ENCODE measurements at regions not wholly inside any gene's neighbourhood (a gene's known extent, or its start where the extent isn't known, plus 50 kb on each side); places are given as distances from the start of the nearest gene placed in this dataset.

DNA sequence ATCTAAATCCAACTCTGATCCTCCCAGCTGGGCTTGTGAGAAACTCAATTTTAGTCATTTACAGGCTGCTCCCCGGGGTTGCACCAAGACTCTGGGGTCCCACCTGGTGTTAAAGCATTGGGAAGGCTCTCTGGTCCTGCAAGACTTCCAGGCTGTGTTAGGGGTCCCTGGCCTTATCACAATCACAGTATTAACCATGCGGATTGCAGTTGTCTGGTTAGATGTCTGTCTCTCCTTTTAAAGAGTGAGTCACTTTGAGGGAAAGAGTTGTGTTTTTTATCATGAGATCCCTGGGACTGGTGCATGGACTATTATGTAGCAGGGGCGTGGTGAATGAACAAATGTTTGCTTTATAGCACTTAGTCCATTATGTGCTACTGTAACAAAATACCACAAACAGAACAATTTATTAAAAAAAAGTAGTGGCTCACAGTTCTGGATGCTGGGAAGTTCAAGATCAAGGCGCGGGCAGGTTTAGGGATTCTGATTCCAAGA lies 531.4 kb downstream of the FUT8 start:
- ATAC-seq (ENCODE audit: low FRiP score) (no peak), DNase-seq (ENCODE audit: low spot score) (no peak)
- TF ChIP-seq, protein P1, sequence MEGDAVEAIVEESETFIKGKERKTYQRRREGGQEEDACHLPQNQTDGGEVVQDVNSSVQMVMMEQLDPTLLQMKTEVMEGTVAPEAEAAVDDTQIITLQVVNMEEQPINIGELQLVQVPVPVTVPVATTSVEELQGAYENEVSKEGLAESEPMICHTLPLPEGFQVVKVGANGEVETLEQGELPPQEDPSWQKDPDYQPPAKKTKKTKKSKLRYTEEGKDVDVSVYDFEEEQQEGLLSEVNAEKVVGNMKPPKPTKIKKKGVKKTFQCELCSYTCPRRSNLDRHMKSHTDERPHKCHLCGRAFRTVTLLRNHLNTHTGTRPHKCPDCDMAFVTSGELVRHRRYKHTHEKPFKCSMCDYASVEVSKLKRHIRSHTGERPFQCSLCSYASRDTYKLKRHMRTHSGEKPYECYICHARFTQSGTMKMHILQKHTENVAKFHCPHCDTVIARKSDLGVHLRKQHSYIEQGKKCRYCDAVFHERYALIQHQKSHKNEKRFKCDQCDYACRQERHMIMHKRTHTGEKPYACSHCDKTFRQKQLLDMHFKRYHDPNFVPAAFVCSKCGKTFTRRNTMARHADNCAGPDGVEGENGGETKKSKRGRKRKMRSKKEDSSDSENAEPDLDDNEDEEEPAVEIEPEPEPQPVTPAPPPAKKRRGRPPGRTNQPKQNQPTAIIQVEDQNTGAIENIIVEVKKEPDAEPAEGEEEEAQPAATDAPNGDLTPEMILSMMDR (IDR thresholded peaks at IDR 0.05): no peak

DNA sequence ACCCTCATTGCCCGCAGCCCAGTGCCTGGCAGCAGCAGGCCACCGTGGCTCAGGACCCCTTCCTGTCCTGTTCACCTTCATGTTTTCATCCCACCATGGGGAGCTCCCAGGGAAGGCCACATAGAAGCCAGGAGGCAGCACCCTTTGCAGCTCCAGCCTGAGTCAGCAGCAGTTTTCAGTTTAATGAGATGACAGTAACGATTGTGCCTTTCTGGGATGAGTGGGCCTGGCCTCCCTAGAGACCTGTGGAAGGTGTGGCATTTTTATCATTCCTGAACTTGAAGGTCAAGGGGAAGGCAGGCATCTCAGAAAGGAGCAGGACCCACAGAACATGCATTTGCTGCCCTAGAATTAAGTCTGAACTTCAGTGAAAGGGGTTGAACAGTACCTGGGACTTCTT lies 532.8 kb downstream of the FUT8 start:
- ATAC-seq (ENCODE audit: low FRiP score): no peak
- TF ChIP-seq, protein P1 (IDR thresholded peaks at IDR 0.05): no peak

DNA sequence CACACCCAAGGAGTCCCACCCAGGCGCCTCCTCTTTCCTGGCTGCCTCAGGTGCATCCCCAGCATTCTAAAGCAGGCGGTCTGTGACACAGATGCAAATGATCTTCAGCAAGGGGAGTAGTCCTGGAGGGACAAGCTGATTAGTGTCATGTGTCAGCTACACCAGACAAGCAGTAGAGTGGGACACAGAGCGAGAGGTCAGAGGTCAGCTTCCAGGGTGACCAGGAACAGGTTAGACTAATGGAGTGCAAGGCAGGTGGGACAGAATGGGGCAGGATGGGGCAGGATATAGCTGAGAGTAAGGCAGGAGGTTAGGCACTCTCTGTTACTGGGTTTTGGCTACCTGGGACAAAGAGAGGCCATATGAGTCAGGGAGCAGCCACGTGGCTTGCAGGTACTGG lies 534.0 kb downstream of the FUT8 start:
- ATAC-seq (ENCODE audit: low FRiP score) (no peak), DNase-seq (ENCODE audit: low spot score) (no peak)
- TF ChIP-seq, protein P1 (IDR thresholded peaks at IDR 0.05): no peak

More for the DNA sequence above, 532.8 kb downstream of the FUT8 start:
- DNase-seq (ENCODE audit: low spot score): no peak

DNA sequence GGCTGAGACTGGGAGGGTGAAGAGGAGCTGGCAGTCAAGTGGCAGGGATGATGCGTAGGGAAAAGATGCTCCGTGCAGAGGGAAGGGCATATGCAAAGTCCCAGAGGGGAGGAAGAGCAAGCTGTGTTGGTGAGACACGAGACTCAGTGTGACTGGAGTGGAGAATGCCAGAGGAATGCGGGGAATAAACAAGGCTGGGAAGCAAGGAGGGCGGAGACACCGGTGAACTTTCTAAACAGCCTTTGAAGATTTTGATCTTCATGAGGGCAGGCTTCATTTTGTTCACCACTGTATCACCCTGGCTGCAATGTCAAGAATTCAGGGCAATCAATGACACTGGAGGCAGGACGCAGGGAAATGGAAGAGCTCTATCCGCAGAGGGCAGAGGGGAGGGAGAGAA lies 535.8 kb downstream of the FUT8 start:
- DNase-seq (ENCODE audit: low spot score) (no peak), ATAC-seq (ENCODE audit: low FRiP score) (no peak)
- TF ChIP-seq, protein P1 (IDR thresholded peaks at IDR 0.05): no peak

DNA sequence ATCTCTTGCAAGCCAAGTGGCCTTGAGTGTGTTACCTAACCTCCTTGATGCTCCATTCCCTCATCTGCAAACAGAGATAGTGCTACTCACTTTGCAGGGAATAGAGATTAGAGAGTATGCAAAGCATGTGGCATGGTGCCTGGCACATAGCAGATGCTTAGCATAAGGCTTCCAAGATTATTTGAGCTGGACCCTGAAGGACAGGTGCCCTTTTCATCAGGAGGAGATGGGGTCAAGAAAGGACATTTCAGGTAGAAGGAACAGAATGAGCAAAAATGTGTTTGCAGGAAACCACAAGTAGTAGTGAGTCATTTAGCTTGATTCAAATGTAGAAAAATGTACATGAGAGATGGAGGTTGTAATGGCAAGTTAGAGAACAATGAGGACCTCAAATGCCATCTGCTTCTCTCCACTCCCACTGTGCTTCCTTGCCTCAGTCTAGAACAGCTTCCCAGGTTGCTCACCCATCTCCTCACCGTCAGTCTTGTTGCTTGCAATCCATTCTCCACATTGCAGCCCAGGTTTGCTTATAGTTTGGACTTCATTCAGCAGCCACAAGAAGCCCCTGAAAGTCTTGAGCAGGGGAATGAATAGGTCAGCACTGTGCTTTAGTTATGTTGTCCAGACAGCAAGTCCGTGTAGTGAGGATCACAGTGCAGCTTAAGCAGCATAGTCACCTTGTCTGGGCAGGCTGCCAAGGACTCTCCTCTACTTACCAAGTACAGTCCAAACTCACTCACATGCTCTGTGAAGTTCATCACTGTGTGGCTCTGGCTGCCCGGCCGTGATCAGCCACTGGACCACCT lies 536.3 kb upstream of the CCDC196 start:
- TF ChIP-seq, protein P1 (IDR thresholded peaks at IDR 0.05): no peak
- DNase-seq (ENCODE audit: low spot score) (no peak), ATAC-seq (ENCODE audit: low FRiP score) (no peak)

DNA sequence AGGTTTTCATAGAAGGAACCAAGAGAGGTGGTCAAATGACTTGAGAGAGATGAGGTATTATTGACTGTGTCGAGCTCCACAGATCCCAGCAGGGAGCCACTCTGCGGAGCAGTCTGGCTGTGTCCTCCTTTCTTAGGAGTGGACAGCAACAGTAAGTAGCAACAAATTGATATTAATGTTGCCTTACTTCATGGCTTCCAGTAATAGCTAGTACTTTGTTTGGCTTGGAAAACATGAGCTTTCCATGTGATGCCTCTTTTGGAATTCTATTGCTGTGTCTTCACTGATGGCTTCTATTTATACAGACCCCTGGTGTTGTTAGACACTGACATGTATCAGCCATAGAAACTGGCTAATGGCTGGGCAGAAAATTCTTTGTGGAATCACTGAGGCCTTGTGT lies 531.2 kb upstream of the CCDC196 start:
- ATAC-seq (ENCODE audit: low FRiP score): no peak
- TF ChIP-seq, protein P1 (IDR thresholded peaks at IDR 0.05): no peak
- no peak for DNase-seq (ENCODE audit: low spot score)

DNA sequence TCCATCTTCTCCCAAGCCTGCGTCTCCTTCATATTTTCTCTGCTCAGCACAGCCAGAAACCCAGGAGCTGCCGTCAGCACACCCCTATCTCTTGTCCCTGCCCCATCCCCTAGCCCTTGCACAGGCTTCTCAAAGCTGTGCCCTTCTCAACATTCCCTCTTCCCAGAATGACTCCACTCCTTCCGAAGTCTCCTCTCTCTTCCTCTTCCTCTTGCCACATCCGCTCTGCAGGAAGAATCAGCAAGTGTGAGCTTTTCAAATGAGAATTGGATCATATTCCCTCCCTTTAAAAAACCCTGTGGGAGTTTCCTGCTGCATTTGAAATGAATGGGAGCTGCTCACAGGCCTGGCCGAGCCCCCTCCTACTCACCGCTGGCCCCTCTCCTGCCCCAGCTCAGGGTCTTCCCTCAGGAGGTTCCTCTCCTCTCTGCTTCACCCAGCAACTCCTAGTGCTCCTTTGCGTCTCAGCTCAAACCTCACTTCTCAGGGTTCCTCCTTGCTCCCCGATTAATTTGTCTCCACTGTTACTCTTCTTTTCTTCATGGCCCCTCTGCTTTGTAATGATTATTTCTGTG lies 528.5 kb upstream of the CCDC196 start:
- ATAC-seq (ENCODE audit: low FRiP score) (no peak), DNase-seq (ENCODE audit: low spot score) (no peak)
- TF ChIP-seq, protein P1 (IDR thresholded peaks at IDR 0.05): no peak

Measured in omental fat pad (tissue), 3 donors.